A549 (cell line): ENCODE measurements at regions not wholly inside any gene's neighbourhood (a gene's known extent, or its start where the extent isn't known, plus 50 kb on each side); places are given as distances from the start of the nearest gene placed in this dataset.

ENCODE experiments used
- E2F6 ChIP-seq: IDR thresholded peaks from 2 replicates; pipeline ENCODE4 v1.6.1; 2012; ENCODE audit warnings: low read depth, borderline replicate concordance
- HOXA7 ChIP-seq: fragments of 250-450 bp; sonication (Bioruptor Pico); IDR thresholded peaks from 2 replicates; pipeline ENCODE4 v1.5.0; 2020; ENCODE audit warnings: mild to moderate bottlenecking, moderate library complexity
- TF ChIP-seq, protein P1 (sequence below): fragments of >200 bp; sonication (Bioruptor Twin); formaldehyde crosslinking; IDR thresholded peaks from 3 replicates; pipeline ENCODE4 v1.5.1; 2016

- TF ChIP-seq, protein P1, sequence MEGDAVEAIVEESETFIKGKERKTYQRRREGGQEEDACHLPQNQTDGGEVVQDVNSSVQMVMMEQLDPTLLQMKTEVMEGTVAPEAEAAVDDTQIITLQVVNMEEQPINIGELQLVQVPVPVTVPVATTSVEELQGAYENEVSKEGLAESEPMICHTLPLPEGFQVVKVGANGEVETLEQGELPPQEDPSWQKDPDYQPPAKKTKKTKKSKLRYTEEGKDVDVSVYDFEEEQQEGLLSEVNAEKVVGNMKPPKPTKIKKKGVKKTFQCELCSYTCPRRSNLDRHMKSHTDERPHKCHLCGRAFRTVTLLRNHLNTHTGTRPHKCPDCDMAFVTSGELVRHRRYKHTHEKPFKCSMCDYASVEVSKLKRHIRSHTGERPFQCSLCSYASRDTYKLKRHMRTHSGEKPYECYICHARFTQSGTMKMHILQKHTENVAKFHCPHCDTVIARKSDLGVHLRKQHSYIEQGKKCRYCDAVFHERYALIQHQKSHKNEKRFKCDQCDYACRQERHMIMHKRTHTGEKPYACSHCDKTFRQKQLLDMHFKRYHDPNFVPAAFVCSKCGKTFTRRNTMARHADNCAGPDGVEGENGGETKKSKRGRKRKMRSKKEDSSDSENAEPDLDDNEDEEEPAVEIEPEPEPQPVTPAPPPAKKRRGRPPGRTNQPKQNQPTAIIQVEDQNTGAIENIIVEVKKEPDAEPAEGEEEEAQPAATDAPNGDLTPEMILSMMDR: no peak
- TF ChIP-seq E2F6 (no peak), HOXA7 (CRISPR knock-in tag) (no peak)
Observed at GRCh38 chr17:5759501-5759925, 175.2 kb upstream of the NLRP1 start.
